GM19452 (cell line): ENCODE measurements at regions not wholly inside any gene's neighbourhood (a gene's known extent, or its start where the extent isn't known, plus 50 kb on each side); places are given as distances from the start of the nearest gene placed in this dataset.

Source experiments
- ATAC-seq: cut with Tn5 transposase; IDR thresholded peaks from one replicate; pipeline ENCODE4 v1.9.1; 2021; ENCODE audit not compliant: unreplicated experiment

GRCh38 chr13:77425705-77426104, 98.8 kb upstream of the MYCBP2 start:
- no peak for ATAC-seq

GRCh38 chr13:77423296-77423695, 96.4 kb upstream of the MYCBP2 start:
- ATAC-seq = no peak

GRCh38 chr13:77422724-77423123, 95.8 kb upstream of the MYCBP2 start:
- ATAC-seq = no peak

GRCh38 chr13:77417897-77418296, 91.0 kb upstream of the MYCBP2 start:
- ATAC-seq = no peak

- no peak for ATAC-seq
Measured at GRCh38 chr13:77416666-77417212, 89.8 kb upstream of the MYCBP2 start.

- ATAC-seq = peak; percentile 77
Measured at GRCh38 chr13:77415253-77416071, 88.6 kb upstream of the MYCBP2 start.

- ATAC-seq = no peak
Measured at GRCh38 chr13:77412860-77413259, 86.0 kb upstream of the MYCBP2 start.

- no peak for ATAC-seq
Measured at GRCh38 chr13:77412116-77412635, 85.3 kb upstream of the MYCBP2 start.

- ATAC-seq = no peak
Measured at GRCh38 chr13:77409412-77409811, 82.5 kb upstream of the MYCBP2 start.

GRCh38 chr13:77406644-77407440, 79.9 kb upstream of the MYCBP2 start:
- no peak for ATAC-seq

GRCh38 chr13:77398825-77399620, 72.1 kb upstream of the MYCBP2 start:
- ATAC-seq = no peak

- no peak for ATAC-seq
Measured at GRCh38 chr13:77397636-77398035, 70.7 kb upstream of the MYCBP2 start.

GRCh38 chr13:77391475-77391874, 64.6 kb upstream of the MYCBP2 start:
- ATAC-seq = no peak

- no peak for ATAC-seq
Measured at GRCh38 chr13:77390391-77390790, 63.5 kb upstream of the MYCBP2 start.

- ATAC-seq = no peak
Measured at GRCh38 chr13:77389625-77390000, 62.7 kb upstream of the MYCBP2 start.

GRCh38 chr13:77388944-77389624, 62.2 kb upstream of the MYCBP2 start:
- no peak for ATAC-seq

- ATAC-seq = no peak
Measured at GRCh38 chr13:77387607-77388200, 60.8 kb upstream of the MYCBP2 start.

- no peak for ATAC-seq
Measured at GRCh38 chr13:77386880-77387606, 60.1 kb upstream of the MYCBP2 start.

- ATAC-seq = no peak
Measured at GRCh38 chr13:77386046-77386445, 59.2 kb upstream of the MYCBP2 start.
